GM19455 (cell line): ENCODE measurements at regions not wholly inside any gene's neighbourhood (a gene's known extent, or its start where the extent isn't known, plus 50 kb on each side); places are given as distances from the start of the nearest gene placed in this dataset.

Experiments used
- ATAC-seq: cut with Tn5 transposase; IDR thresholded peaks from one replicate; pipeline ENCODE4 v1.9.1; 2021; ENCODE audit not compliant: unreplicated experiment

DNA sequence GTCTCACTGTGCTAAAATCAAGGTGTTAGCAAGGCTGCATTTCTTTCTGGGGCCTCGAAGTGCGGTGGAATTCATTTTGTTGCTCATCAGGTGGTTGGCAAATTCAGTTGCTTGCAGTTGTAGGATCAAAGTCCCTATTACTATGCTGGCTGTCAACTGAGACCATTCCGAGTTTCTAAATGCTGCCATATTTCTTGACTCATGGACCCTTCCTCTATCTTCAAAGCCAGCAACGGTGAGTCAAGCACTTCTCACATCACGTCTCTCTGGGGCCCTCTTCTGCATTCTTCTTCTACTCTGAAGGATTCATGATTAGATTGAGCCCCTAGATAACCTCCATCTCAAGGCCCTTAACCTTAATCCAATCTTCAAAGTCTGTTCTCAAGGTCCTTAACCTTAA lies 619.7 kb downstream of the HACE1 start:
- ATAC-seq: no peak

DNA sequence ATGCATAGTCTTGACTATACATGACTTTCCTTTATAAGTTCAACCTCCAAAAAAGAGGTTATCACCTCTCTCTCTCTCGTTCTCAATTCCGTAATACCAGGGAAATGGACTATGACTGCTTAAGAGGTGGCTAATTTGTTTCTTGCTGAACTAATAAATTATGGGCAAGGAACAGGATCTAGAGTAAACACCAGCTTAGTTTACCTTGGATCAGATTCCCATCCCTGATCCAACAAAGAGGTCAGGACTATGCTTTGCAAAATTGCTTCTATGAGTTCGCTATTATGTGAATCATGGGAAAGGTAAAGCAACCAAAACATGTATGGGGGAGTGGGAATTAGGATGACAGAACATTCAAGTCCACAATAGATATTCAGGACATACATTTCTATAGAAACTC lies 630.7 kb downstream of the HACE1 start:
- ATAC-seq: no peak

DNA sequence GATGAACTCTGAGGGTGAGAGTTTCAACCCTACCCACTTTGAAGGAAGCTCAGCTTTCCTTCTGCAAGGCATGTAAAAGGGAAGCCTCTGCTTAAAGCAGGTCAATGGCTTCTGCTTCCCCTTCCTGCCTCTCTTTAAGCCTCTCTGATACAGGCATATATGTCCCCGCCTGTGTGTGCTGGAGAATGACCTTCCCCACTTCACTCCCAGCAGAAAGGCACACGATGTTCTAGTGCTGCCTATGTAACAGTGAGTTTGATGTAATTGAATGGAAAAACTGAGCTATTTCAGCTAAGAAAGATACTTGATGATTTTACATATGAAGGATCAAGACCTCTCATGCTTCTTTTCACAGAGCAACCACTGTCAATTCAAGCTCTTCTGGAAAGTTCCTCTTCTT lies 632.2 kb downstream of the HACE1 start:
- ATAC-seq: no peak

DNA sequence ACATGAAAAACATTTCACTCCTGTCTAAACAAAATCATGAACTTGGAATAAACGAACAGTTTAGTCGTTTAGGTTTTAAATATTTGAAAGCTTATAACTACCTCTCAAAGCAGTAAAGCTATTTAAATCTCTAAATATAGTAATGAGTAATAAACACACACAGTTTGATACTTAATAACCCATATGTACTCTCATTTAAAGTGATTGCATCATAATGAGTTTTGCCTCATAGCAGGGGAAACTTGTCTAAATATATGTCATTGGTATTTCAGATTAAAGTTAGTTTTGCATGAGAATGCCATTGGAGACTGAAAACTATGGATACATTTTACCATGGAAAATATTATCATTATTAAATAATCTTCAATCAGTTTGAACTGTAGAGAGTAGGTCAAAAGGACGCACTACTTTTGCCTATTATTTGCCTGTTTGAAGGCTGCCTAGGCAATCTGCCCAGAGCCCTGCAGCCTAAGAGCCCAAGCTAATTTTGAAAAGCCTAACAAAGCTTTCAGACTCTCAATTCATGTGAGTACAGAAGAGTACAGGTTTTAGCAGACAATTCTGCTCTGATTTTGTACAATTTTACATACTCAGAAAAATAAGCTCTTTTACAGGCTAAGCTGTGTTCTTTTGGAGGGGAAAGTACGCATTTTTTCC lies 632.8 kb downstream of the HACE1 start:
- ATAC-seq: no peak

DNA sequence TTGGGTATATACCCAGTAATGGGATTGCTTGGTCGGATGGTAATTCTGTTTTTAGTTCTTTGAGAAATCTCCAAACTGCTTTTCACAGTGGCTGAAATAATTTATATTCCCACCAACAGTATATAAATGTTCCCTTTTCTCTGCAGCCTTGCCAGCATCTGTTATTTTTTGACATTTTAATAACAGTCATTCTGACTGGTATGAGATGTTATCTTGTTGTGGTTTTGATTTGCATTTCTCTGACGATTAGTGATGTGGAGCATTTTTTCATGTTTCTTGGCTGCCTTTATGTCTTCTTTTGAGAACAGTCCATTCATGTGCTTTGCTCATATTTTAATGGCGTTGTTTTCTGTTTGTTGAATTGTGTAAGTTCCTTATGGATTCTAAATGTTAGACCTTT lies 641.6 kb downstream of the HACE1 start:
- no peak for ATAC-seq

DNA sequence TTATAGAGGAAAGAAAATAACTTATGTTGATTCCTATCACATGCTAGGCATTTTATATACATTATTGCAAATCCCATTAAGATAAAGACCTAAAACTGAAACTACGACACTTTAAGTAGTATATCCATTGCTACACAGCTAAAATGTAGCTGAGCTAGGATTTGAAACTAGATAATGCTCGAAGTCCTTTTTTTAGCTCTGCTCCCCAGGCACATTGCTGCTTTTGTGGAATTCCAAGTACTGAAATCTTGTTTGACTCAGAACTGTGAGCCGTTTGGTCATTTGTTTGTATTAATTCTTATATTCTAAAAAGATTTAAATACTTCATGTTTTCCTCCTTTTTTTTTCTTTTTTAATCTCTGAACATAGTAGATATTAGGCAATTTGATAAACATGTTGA lies 644.8 kb downstream of the HACE1 start:
- ATAC-seq: no peak

DNA sequence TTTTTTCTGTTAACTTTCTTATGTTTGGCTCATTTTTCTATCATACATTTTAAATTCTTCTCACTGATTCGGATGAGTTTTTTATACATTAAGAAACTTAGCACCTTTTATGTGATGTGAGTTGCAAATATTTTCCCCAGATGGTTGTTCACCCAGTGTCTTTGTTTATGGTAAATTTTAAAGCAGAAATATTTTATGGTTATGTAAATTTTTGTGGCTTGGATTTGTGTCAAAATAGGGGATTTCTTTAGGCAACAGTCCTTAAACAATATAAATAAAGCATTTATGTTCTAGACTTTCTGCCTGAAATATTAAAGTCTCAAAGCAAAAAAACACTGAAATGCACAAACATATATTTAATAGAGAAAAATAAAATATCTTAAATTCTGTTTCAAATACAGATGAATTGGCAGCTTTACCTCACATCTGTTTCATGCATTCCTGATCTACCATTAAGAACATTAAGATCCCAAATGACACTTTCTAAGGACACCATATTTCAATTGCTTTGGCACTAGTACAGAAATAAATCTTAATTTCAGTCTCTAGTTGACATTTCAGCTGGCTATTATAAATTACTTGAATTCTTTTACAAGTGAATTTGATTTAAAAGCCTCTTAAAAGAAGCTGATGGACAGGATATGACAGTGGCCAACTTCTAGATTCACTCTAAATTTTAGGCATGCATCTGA lies 646.6 kb downstream of the HACE1 start:
- ATAC-seq: no peak

DNA sequence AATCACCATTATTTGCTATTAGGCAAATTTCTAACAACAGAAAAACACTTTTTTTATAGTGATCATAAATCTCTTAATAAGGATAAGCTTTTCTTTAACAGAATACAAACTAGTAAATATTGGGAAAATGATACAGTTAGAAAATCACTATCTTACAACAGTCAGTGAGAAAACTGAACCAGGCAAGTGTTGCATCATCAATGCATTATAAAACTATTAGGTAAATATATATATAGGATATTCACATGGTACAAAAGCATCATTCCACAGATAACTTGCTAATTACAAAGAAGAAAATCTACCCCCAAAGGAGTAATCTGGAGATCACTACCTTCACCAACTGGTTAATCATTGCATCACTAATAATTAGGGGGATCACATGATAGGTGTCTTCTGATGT lies 652.1 kb downstream of the HACE1 start:
- no peak for ATAC-seq

DNA sequence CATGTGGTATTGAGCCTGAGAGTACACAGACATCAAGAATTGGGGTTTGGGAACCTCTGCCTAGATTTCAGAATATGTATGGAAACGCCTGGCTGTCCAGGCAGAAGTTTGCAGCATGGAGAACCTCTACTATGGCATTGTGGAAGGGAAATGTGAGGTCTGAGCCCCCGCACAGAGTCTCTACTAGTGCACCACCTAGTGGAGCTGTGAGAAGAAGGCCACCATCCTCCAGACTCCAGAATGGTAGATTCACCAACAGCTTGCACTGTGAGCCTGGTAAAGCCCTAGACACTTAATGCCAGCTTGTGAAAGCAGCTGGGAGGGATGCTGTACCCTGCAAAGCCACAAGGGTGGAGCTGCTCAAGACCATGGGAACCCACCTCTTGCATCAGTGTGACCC lies 658.2 kb downstream of the HACE1 start:
- no peak for ATAC-seq

DNA sequence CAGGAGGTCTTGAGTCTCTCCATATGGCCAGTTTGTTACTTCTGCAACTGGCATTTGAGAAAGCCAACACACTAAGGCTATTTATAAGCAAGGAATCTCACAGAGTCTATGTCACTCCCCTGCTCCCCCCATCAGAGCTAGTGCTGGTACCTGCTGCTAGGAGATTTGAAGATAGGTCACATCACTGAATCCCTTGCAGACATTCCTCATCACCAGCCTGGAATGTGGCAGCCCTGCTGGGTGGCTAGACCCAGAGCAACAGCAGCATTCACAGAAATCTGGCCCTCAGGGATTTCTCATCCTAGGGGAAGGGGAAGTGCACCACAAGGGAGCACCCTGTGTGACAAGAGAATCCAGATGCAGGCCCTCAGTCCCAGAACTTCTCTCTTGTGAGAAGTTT lies 672.1 kb downstream of the HACE1 start:
- ATAC-seq: no peak

DNA sequence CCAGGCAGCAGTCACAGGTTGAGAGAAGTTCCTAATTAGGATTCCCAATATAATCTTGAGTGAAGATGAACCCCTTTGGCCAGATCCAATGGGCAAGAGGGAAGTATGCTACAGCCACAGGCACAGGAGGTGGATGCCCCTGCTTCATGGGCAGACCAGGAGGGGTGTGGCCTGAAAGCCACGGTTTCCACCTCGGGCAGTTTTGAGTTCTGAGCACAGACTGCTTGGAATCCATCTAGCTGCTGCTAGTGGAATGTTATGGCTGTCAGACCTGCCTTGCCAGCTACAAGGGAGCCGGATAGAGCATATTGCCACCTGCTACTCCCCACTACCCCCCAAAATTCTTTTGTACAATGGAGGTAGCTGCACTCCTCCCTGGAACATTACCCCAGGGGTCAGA lies 672.9 kb downstream of the HACE1 start:
- ATAC-seq: no peak

DNA sequence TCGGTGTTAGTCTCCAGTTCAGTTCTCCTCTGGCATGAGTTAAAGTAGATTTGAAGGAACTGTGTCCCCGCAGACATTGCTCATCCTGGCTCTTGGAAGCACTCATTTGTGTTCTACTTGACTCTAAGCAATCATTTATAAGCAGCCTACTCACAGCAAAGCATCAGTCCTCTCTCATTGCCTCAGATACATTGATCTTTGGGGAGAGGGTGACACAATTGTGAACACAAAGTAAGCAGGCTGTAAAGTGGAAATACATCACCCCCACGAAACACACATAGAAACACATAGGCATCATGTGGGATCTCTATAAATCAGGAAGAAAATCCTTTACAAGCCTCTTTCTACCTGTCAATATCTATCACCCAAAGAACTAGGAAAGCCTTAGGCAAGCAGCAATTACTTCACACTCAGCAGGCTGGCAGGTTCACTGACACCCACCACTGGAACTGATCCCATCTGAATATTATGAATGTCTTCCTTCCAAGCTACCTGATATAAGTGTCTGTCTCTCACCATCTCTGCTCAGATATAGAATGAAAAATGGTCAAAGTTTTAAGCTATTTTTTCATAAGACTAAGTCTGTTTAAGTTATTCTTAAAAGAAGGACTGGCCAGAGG lies 675.8 kb downstream of the HACE1 start:
- no peak for ATAC-seq

DNA sequence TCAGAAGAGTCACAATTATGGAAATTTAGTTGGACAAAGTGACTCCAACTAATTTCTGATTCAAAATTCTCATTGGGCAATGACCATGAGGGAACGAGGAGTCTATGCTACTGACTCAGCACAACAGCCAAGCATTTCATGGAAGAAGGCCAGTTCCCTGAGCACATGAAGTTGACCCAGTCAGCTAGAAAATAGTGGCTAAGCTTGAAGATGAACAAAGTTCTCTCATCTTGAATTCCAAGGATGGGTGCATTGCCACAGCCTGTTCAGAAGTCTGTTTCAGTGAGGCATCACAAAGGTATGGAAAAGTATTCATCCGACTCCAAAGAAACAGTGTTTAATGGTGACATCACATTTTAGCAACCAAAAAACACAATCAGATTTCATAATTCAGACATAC lies 676.9 kb downstream of the HACE1 start:
- no peak for ATAC-seq

DNA sequence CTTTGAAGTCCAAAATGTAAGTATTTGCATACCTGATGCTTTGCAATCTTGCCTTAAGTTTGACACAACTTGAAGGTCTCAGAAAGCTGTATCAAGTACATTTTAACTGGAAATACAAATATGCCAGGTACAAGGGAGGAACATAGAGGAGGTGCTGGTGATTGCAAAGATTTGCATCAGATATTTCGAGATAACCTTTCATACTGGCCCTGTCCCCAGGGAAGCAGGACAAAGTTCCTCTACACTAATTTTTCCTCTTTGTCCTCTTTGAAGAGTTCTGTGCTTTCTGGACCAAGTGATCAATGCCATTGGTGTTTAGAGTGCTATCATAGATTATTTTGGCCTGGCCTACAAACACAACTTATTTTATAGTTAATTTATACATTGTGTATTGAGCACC lies 686.1 kb downstream of the HACE1 start:
- no peak for ATAC-seq

DNA sequence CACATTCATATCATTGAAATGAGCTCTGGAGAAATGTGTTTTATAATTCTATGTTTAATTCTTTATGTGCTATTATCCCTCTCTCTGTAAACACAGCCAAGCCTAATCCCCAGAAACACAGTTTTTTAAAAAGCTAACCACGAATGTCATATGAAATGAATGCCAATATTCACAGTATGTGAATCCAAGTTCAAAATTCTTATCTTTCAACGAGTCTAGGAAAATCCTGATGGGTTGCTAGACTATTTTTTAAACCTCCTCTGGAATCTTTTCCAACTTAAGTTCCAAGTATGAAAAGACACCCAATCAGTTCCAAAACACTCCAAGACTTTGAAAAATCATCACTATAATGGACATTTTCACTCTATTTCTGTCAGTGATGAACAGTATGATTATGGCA lies 689.3 kb downstream of the HACE1 start:
- ATAC-seq: no peak

DNA sequence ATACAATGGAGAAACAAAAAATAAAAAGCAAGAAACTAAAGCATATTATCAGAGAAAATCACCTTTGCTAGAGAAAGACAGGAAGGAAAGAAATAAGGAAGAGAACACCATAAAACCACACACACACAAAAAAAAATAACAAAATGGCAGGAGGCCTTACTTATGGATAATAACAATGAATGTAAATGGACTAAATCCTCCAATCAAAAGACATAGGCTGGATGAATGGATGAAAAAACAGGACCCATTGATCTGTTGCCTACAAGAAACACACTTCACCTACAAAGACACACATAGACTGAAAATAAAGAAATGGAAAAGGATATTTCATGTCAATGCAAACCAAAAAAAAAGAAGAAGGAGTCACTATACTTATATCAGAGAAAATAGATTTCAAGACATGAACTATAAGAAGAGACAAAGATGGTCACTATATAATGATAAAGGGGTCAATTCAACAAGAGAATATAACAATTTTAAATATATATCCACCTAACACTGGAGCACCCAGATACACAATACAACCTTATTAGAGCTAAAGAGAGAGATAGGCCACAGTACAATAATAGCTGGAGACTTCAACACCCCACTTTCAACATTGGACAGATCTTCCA lies 693.6 kb downstream of the HACE1 start:
- no peak for ATAC-seq

DNA sequence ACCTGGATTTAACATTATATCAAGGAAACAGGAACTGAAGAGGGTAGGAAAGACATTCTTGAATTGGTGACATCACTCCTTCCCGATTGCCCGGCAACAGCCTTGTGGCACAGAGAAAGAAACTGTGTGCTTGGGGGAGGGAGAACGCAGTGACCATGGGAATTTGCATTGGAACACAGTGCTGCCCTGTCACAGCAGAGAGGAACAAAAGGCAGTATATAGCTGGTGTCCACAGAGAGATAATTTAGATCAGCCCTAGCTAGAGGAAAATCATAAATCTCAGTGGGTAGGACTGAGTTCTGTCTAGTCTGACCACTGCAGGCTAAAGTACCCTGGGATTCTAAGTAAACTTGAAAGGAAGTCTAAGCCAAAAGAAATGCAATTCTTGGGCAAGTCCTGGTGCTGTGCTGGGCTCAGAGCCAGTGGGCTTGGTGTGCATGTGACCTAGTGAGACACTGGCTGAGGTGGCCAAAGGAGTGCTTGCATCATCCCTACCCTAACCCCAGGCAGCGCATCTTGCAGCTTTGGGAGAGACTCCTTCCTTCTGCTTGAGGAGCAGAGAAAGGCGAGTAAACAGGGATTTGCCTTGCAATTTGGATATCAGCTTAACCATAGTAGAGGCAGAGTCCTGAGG lies 697.6 kb downstream of the HACE1 start:
- no peak for ATAC-seq

DNA sequence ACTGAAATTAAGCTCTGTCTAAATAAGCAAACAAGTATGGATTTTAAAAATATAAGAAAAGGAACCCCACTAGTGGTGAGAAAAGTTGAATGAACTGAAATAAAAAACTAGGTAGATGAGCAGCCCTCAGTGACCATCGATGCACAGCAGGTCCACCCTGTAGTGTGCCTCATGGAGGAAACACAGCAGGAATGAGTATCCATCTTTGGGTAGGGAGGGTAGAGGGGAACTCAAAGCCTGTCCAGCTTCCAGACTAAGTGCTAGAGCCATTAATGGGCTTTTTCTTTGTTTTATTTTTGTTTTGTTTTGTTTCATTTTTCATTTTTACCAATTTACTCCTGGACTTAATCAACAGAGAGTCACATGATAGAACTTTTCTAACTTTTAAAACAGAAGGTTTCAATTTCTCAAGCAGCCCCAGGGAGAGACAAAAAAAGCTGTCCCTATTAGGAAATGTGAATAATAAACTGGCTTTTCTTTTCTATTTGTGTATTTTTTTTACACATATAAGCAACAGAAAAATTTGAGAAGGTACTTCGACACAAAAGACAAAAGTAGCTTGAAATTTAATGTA lies 700.6 kb downstream of the HACE1 start:
- ATAC-seq: no peak

DNA sequence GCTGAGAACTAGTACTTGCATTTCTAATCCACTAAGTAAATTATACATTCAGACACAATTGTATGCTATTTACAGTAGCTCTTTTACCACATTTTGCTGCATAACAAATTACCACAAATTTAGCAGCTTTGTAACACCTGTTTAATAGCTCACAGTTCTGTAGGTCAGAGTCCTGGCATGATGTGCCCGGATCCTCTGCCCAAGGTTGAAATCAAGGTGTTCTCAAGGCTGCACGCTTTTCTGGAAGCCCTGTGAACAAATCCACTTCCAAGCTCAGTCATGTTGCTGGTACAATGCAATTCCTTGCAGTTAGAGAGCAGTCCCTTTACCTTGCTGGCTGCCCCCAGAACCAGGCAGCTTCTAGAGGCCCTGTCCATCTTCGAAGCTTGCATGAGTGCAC lies 716.0 kb downstream of the HACE1 start:
- ATAC-seq: no peak

DNA sequence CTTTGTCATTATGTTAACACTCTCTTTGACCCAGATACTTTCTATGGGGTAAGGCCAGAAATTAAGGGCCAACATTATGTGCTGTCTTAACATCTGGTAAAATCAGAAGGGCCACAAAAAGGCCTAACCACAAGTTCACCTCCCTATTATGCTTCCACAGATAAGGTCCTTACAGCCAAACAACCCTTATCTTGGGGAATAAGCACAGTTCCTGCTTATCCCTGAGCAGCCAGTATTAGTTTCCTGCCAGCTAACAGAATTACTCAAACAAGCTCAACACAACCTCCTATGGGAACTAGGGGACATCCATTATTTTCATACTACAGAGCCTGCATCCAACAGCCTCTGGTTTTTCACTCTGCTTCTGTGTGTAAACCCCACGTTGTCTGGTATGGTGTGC lies 724.8 kb downstream of the HACE1 start:
- no peak for ATAC-seq

DNA sequence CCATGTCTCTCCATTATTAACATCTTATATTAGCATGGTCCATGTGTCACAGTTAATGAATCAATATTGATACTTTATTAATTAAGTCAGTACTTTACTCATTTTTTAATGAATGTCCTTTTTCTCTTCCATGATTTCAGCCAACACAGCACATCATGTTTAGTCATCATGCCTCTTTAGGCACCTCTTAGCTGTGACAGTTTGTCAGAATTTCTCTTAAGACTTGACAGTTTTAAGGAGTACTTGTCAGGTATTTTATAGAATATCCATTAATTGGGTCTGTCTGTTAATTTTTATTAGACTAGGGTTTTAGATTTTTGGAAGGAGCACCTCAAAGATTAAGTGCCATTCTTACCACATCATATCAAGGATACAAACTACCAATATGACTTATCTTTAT lies 729.4 kb downstream of the HACE1 start:
- ATAC-seq: no peak
